H1 (cell line): ENCODE measurements at regions not wholly inside any gene's neighbourhood (a gene's known extent, or its start where the extent isn't known, plus 50 kb on each side); places are given as distances from the start of the nearest gene placed in this dataset.

Experiments
- CTCF ChIA-PET: fragments of 300-600 bp; sonication (Branson Sonifier 250); formaldehyde crosslinking; loops from one replicate; lab custom pipeline; 2021; ENCODE audit not compliant: partially characterized antibody; lab: Charles Lee
- POLR2A ChIA-PET: fragments of 300-600 bp; sonication (Branson Sonifier 250); formaldehyde crosslinking; loops from one replicate; lab custom pipeline; 2021; ENCODE audit warnings: inconsistent platforms; ENCODE audit not compliant: partially characterized antibody; lab: Charles Lee
- DNase-seq, 2 experiments: peaks; one replicate each; pipeline versions ENCODE4 v3.0.0 to v3.0.0-alpha.2; 2010 to 2022; ENCODE audit warnings: low spot score in 2 of 2, low read depth in 1 of 2, mixed read lengths in 1 of 2
- FAIRE-seq: peaks from 2 replicates; lab custom pipeline; 2011; peaks lifted over from hg19 to GRCh38; lab: Jason Lieb, UNC
- H2AFZ ChIP-seq: 2 replicates; pipeline ENCODE4 v1.8.1; 2012; ENCODE audit warnings: low read length, inconsistent platforms
- H2AK5ac ChIP-seq: 2 replicates; pipeline ENCODE4 v1.6.1; 2013; ENCODE audit warnings: low read depth, low read length
- H2BK120ac ChIP-seq: replicated peaks from 2 replicates; pipeline ENCODE3; 2013; ENCODE audit warnings: low read depth, low read length, inconsistent platforms
- H2BK12ac ChIP-seq: 2 replicates; pipeline ENCODE4 v1.6.1; 2013; ENCODE audit warnings: low read depth, low read length
- H2BK15ac ChIP-seq: 2 replicates; pipeline ENCODE4 v1.6.1; 2013; ENCODE audit warnings: low read length
- H2BK20ac ChIP-seq: 2 replicates; pipeline ENCODE4 v1.6.1; 2013; ENCODE audit warnings: low read length
- H2BK5ac ChIP-seq: 2 replicates; pipeline ENCODE4 v1.6.1; 2013; ENCODE audit warnings: low read depth, low read length
- H3K14ac ChIP-seq: 2 replicates; pipeline ENCODE4 v1.6.1; 2013; ENCODE audit warnings: inconsistent platforms; ENCODE audit not compliant: insufficient read length
- H3K18ac ChIP-seq: 2 replicates; pipeline ENCODE4 v1.6.1; 2013; ENCODE audit warnings: low read length; ENCODE audit errors: extremely low read depth
- H3K23ac ChIP-seq: 2 replicates; pipeline ENCODE4 v1.6.1; 2013; ENCODE audit warnings: inconsistent platforms; ENCODE audit not compliant: insufficient read length
- H3K23me2 ChIP-seq: 2 replicates; pipeline ENCODE4 v1.6.1; 2013; ENCODE audit warnings: low read depth, low read length
- H3K27ac ChIP-seq: 2 replicates; pipeline ENCODE4 v1.6.1; 2011; ENCODE audit warnings: low read depth, low read length, inconsistent platforms
- H3K27me3 ChIP-seq, 4 experiments: replicated peaks in 1 of 4; 1 replicate in 1 of 4; 2 replicates in 3 of 4; pipeline versions ENCODE4 v1.6.1 to v1.8.1; 2011 to 2013; ENCODE audit warnings: low read length in 3 of 4, mild to moderate bottlenecking in 3 of 4, inconsistent platforms in 2 of 4, mixed read lengths in 2 of 4, moderate library complexity in 1 of 4; ENCODE audit not compliant: control insufficient read depth in 3 of 4, insufficient read depth in 3 of 4; ENCODE audit errors: extremely low read depth in 1 of 4
- H3K36me3 ChIP-seq, 4 experiments: 2 replicates each; pipeline versions ENCODE4 v1.6.1 to v1.8.1; 2011 to 2013; ENCODE audit warnings: mild to moderate bottlenecking in 4 of 4, low read length in 3 of 4, moderate library complexity in 2 of 4, control low read depth in 1 of 4, inconsistent platforms in 1 of 4; ENCODE audit not compliant: insufficient read depth in 4 of 4, control insufficient read depth in 2 of 4
- H3K4ac ChIP-seq: replicated peaks from 2 replicates; pipeline ENCODE3; 2013; ENCODE audit warnings: low read length, low read depth, mixed read lengths, inconsistent platforms; ENCODE audit not compliant: insufficient read length
- H3K4me1 ChIP-seq, 4 experiments: replicated peaks in 1 of 4; 1 replicate in 1 of 4; 2 replicates in 3 of 4; pipeline versions ENCODE4 v1.6.1 to v1.8.1; 2011 to 2013; ENCODE audit warnings: low read length in 3 of 4, inconsistent platforms in 2 of 4, mixed read lengths in 1 of 4; ENCODE audit not compliant: insufficient read depth in 4 of 4, control insufficient read depth in 3 of 4
- H3K4me2 ChIP-seq, 2 experiments: 2 replicates each; pipeline versions ENCODE4 v1.6.1 to v1.8.1; 2011 to 2013; ENCODE audit warnings: low read depth in 2 of 2, low read length in 2 of 2, control low read depth in 1 of 2, inconsistent platforms in 1 of 2, mild to moderate bottlenecking in 1 of 2; ENCODE audit not compliant: insufficient read depth in 1 of 2
- H3K4me3 ChIP-seq, 4 experiments: fragments of 200-600, 300-600 bp in 1 of 4; sonication (generic), shearing (Covaris generic), sonication (Bioruptor Twin) in 1 of 4; 2 replicates each; pipeline versions ENCODE4 v1.5.1 to v1.8.1; 2011 to 2016; ENCODE audit warnings: low read length in 4 of 4, low read depth in 3 of 4, control low read depth in 2 of 4, inconsistent platforms in 2 of 4, mild to moderate bottlenecking in 2 of 4, mixed read lengths in 1 of 4, moderate library complexity in 1 of 4; ENCODE audit not compliant: insufficient read depth in 2 of 4; ENCODE audit errors: extremely low read depth in 1 of 4
- H3K56ac ChIP-seq: replicated peaks from 2 replicates; pipeline ENCODE3; 2013; ENCODE audit warnings: low read depth, mild to moderate bottlenecking, mixed read lengths, low read length, inconsistent platforms; ENCODE audit not compliant: insufficient read length
- H3K79me1 ChIP-seq: 2 replicates; pipeline ENCODE4 v1.6.1; 2013; ENCODE audit warnings: low read depth, low read length, control low read depth
- H3K79me2 ChIP-seq, 2 experiments: 2 replicates each; pipeline versions ENCODE4 v1.6.1 to v1.8.1; 2012 to 2013; ENCODE audit warnings: low read length in 2 of 2, mild to moderate bottlenecking in 2 of 2, inconsistent platforms in 1 of 2; ENCODE audit not compliant: insufficient read depth in 2 of 2, control insufficient read depth in 1 of 2
- H3K9ac ChIP-seq, 4 experiments: replicated peaks in 1 of 4; 1 replicate in 1 of 4; 2 replicates in 3 of 4; pipeline versions ENCODE4 v1.6.1 to v1.8.1; 2011 to 2013; ENCODE audit warnings: low read depth in 3 of 4, low read length in 3 of 4, control low read depth in 2 of 4, mild to moderate bottlenecking in 2 of 4, moderate library complexity in 2 of 4, inconsistent platforms in 1 of 4; ENCODE audit errors: extremely low read depth in 1 of 4
- H3K9me3 ChIP-seq, 2 experiments: 2 replicates each; pipeline versions ENCODE4 v1.6.1 to v1.8.1; 2012 to 2013; ENCODE audit warnings: mild to moderate bottlenecking in 2 of 2, moderate library complexity in 2 of 2, control low read depth in 1 of 2, inconsistent platforms in 1 of 2, low read depth in 1 of 2, low read length in 1 of 2, mixed read lengths in 1 of 2; ENCODE audit not compliant: insufficient read depth in 2 of 2
- H4K20me1 ChIP-seq, 2 experiments: replicated peaks in 1 of 2; 2 replicates each; pipeline versions ENCODE3 to v1.8.1; 2011 to 2013; ENCODE audit warnings: inconsistent platforms in 2 of 2, low read length in 2 of 2, mild to moderate bottlenecking in 1 of 2; ENCODE audit not compliant: insufficient read depth in 2 of 2, control insufficient read depth in 1 of 2
- H4K5ac ChIP-seq: 2 replicates; pipeline ENCODE4 v1.6.1; 2013; ENCODE audit warnings: low read length, low read depth, mixed read lengths, inconsistent platforms; ENCODE audit not compliant: insufficient read length
- H4K8ac ChIP-seq: 2 replicates; pipeline ENCODE4 v1.8.0; 2013; ENCODE audit warnings: mild to moderate bottlenecking, moderate library complexity, low read length, inconsistent platforms; ENCODE audit not compliant: insufficient read depth; ENCODE audit errors: extremely low read depth
- H4K91ac ChIP-seq: replicated peaks from 2 replicates; pipeline ENCODE3; 2013; ENCODE audit warnings: low read length, mixed read lengths, inconsistent platforms; ENCODE audit not compliant: insufficient read length
- CHD2 ChIP-seq: IDR thresholded peaks from 2 replicates; pipeline ENCODE4 v1.6.1; 2012; ENCODE audit warnings: low read length, improper control_type of control experiment
- CTBP2 ChIP-seq: IDR thresholded peaks from 2 replicates; pipeline ENCODE4 v1.7.0; 2011; ENCODE audit warnings: borderline replicate concordance, mild to moderate bottlenecking, moderate library complexity, mixed read lengths, low read length; ENCODE audit not compliant: insufficient read depth, insufficient read length
- GABPA ChIP-seq: IDR thresholded peaks from 2 replicates; pipeline ENCODE4 v1.6.1; 2011; ENCODE audit warnings: mild to moderate bottlenecking, low read length, moderate library complexity, borderline replicate concordance; ENCODE audit not compliant: insufficient read depth
- MAFK ChIP-seq: IDR thresholded peaks from 2 replicates; pipeline ENCODE4 v1.6.1; 2012; ENCODE audit warnings: low read depth, mild to moderate bottlenecking, improper control_type of control experiment, low read length
- PHF8 ChIP-seq: fragments of 200-600 bp; sonication (generic); conservative IDR thresholded peaks from 2 replicates; pipeline ENCODE4 v1.7.1; 2012; ENCODE audit warnings: low read depth, mild to moderate bottlenecking, inconsistent platforms, low read length, moderate library complexity
- SAP30 ChIP-seq: fragments of 300-600 bp; sonication (generic); IDR thresholded peaks from 2 replicates; pipeline ENCODE4 v1.7.1; 2012; ENCODE audit warnings: low read length, moderate library complexity, mild to moderate bottlenecking, inconsistent platforms; ENCODE audit not compliant: insufficient read depth, insufficient replicate concordance
- SRF ChIP-seq: IDR thresholded peaks from 2 replicates; pipeline ENCODE4 v1.6.1; 2011; ENCODE audit warnings: mild to moderate bottlenecking, low read depth, low read length, moderate library complexity
- TBP ChIP-seq: IDR thresholded peaks from 2 replicates; pipeline ENCODE4 v1.6.1; 2011; ENCODE audit warnings: low read depth, low read length, improper control_type of control experiment
- TEAD4 ChIP-seq: IDR thresholded peaks from 2 replicates; pipeline ENCODE4 v1.6.1; 2012; ENCODE audit warnings: low read depth, low read length, inconsistent platforms, mixed read lengths
- TF ChIP-seq, protein P1 (sequence below): IDR thresholded peaks from 2 replicates; pipeline ENCODE4 v1.6.1; 2012; ENCODE audit warnings: low read length, inconsistent platforms
- TF ChIP-seq, protein P2 (sequence below): IDR thresholded peaks from 2 replicates; pipeline ENCODE4 v1.6.1; 2011; ENCODE audit warnings: low read depth, mild to moderate bottlenecking, low read length; ENCODE audit not compliant: insufficient read depth
- TF ChIP-seq, protein P3 (sequence below): IDR thresholded peaks from 2 replicates; pipeline ENCODE4 v1.6.1; 2012; ENCODE audit warnings: inconsistent platforms

GRCh38 chr5:44900273-44900954, 91.7 kb downstream of the MRPS30 start:
- Histone ChIP-seq H3K4me2 (no peak overlapping the region), H3K14ac (no peak overlapping the region), H4K8ac (no peak overlapping the region), H3K23me2 (no peaks in the 10 kb centered on the region), H4K20me1 (no peaks in the 10 kb centered on the region), H3K9me3 (no peaks in the 10 kb centered on the region), H2AFZ (peak overlapping the region; percentile 30), H2BK5ac (no peak overlapping the region), H2BK120ac (no peak overlapping the region), H3K56ac (no peak overlapping the region), H3K36me3 (no peaks in the 10 kb centered on the region), H3K27ac (no peak overlapping the region), H2BK12ac (no peak overlapping the region), H3K4ac (no peak overlapping the region), H3K23ac (no peak overlapping the region), H3K79me1 (no peaks in the 10 kb centered on the region), H3K4me3 (no peak overlapping the region), H2BK15ac (no peak overlapping the region), H3K79me2 (no peaks in the 10 kb centered on the region), H3K27me3 (no peaks in the 10 kb centered on the region), H4K91ac (no peak overlapping the region), H3K4me1 (no peaks in the 10 kb centered on the region), H4K5ac (no peak overlapping the region), H3K9ac (no peak overlapping the region), H3K18ac (no peak overlapping the region), H2AK5ac (no peak overlapping the region), H2BK20ac (no peak overlapping the region)
- CTCF ChIA-PET, result interaction anchor here (1.4 to 1.9 kb wide), 2 partner anchors 26 to 137 kb away, joined by 3 to 5 read pairs; no protein-coding TSS in a partner anchor
- POLR2A ChIA-PET, result no interaction called here
- DNase-seq, result no peak
- FAIRE-seq, result no peak
- TF ChIP-seq CTBP2, result no peak
- TF ChIP-seq, protein P1, sequence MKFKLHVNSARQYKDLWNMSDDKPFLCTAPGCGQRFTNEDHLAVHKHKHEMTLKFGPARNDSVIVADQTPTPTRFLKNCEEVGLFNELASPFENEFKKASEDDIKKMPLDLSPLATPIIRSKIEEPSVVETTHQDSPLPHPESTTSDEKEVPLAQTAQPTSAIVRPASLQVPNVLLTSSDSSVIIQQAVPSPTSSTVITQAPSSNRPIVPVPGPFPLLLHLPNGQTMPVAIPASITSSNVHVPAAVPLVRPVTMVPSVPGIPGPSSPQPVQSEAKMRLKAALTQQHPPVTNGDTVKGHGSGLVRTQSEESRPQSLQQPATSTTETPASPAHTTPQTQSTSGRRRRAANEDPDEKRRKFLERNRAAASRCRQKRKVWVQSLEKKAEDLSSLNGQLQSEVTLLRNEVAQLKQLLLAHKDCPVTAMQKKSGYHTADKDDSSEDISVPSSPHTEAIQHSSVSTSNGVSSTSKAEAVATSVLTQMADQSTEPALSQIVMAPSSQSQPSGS, result no peak
- TF ChIP-seq, protein P2, sequence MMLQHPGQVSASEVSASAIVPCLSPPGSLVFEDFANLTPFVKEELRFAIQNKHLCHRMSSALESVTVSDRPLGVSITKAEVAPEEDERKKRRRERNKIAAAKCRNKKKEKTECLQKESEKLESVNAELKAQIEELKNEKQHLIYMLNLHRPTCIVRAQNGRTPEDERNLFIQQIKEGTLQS, result no peak
- TF ChIP-seq GABPA, result no peak
- TF ChIP-seq, protein P3, sequence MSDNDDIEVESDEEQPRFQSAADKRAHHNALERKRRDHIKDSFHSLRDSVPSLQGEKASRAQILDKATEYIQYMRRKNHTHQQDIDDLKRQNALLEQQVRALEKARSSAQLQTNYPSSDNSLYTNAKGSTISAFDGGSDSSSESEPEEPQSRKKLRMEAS, result no peak
- no peak for TF ChIP-seq TEAD4
- no peak for TF ChIP-seq TBP
- no peak for TF ChIP-seq PHF8
- TF ChIP-seq SRF, result no peak
- no peak for TF ChIP-seq CHD2
- no peak for TF ChIP-seq SAP30
- no peak for TF ChIP-seq MAFK
